HG02973 (cell line): ENCODE measurements at regions not wholly inside any gene's neighbourhood (a gene's known extent, or its start where the extent isn't known, plus 50 kb on each side); places are given as distances from the start of the nearest gene placed in this dataset.
"Not testable (repeated sequence)": the region's sequence is repeated elsewhere in the genome, so short reads cannot be mapped to it uniquely, and the experiment has no call there.

Experiments
- ATAC-seq: cut with Tn5 transposase; IDR thresholded peaks from one replicate; pipeline ENCODE4 v1.9.1; 2021; ENCODE audit warnings: moderate library complexity; ENCODE audit not compliant: unreplicated experiment

GRCh38 chr13:74747186-74747955 lies 613.2 kb upstream of the KLF12 start:
- ATAC-seq: no peak

- ATAC-seq: no peak
Observed at GRCh38 chr13:74743992-74744391, 609.8 kb upstream of the KLF12 start.

- no peak for ATAC-seq
Observed at GRCh38 chr13:74741732-74742131, 607.5 kb upstream of the KLF12 start.

- no peak for ATAC-seq
Observed at GRCh38 chr13:74732736-74733385, 598.7 kb upstream of the KLF12 start.

GRCh38 chr13:74731731-74732130 lies 597.5 kb upstream of the KLF12 start:
- ATAC-seq: no peak

- ATAC-seq: no peak
Observed at GRCh38 chr13:74730556-74731331, 596.5 kb upstream of the KLF12 start.

GRCh38 chr13:74726206-74726605 lies 592.0 kb upstream of the KLF12 start:
- no peak for ATAC-seq

GRCh38 chr13:74718232-74718842 lies 584.1 kb upstream of the KLF12 start:
- not testable (repeated sequence) for ATAC-seq

- ATAC-seq: no peak
Observed at GRCh38 chr13:74715718-74716117, 581.5 kb upstream of the KLF12 start.

- no peak for ATAC-seq
Observed at GRCh38 chr13:74710006-74710405, 575.8 kb upstream of the KLF12 start.

GRCh38 chr13:74709226-74709625 lies 575.0 kb upstream of the KLF12 start:
- no peak for ATAC-seq

GRCh38 chr13:74708629-74709028 lies 574.4 kb upstream of the KLF12 start:
- no peak for ATAC-seq

- no peak for ATAC-seq
Observed at GRCh38 chr13:74707291-74707690, 573.1 kb upstream of the KLF12 start.

- no peak for ATAC-seq
Observed at GRCh38 chr13:74706801-74707200, 572.6 kb upstream of the KLF12 start.

GRCh38 chr13:74705438-74705837 lies 571.2 kb upstream of the KLF12 start:
- no peak for ATAC-seq

GRCh38 chr13:74703855-74704387 lies 569.7 kb upstream of the KLF12 start:
- no peak for ATAC-seq

- no peak for ATAC-seq
Observed at GRCh38 chr13:74696148-74696922, 562.1 kb upstream of the KLF12 start.

GRCh38 chr13:74695021-74695800 lies 561.0 kb upstream of the KLF12 start:
- ATAC-seq: no peak

- no peak for ATAC-seq
Observed at GRCh38 chr13:74687442-74688182, 553.4 kb upstream of the KLF12 start.
